Daoy (cell line): ENCODE measurements at regions not wholly inside any gene's neighbourhood (a gene's known extent, or its start where the extent isn't known, plus 50 kb on each side); places are given as distances from the start of the nearest gene placed in this dataset.

Source experiments
- DNase-seq: peaks from one replicate; pipeline ENCODE4 v3.0.0-alpha.2; 2015; ENCODE audit warnings: low read depth

- no peak for DNase-seq
These were observed 331.3 kb upstream of the SNX7 start for GRCh38 chr1:98330224-98330623.

- no peak for DNase-seq
These were observed 332.7 kb upstream of the SNX7 start for GRCh38 chr1:98328855-98329254.

GRCh38 chr1:98327220-98327861 lies 334.2 kb upstream of the SNX7 start:
- DNase-seq, result peak; percentile 90

GRCh38 chr1:98325646-98326440 lies 335.7 kb upstream of the SNX7 start:
- peak; percentile 97 for DNase-seq

GRCh38 chr1:98323906-98324358 lies 337.6 kb upstream of the SNX7 start:
- peak; percentile 97 for DNase-seq

- DNase-seq, result peak; percentile 87
These were observed 338.1 kb upstream of the SNX7 start for GRCh38 chr1:98323388-98323787.

GRCh38 chr1:98322966-98323365 lies 338.6 kb upstream of the SNX7 start:
- peak; percentile 17 for DNase-seq

- DNase-seq, result no peak
These were observed 339.4 kb upstream of the SNX7 start for GRCh38 chr1:98322086-98322485.

- DNase-seq, result no peak
These were observed 340.3 kb upstream of the SNX7 start for GRCh38 chr1:98321191-98321590.

GRCh38 chr1:98316286-98316905 lies 345.1 kb upstream of the SNX7 start:
- peak; percentile 41 for DNase-seq

GRCh38 chr1:98315309-98315708 lies 346.2 kb upstream of the SNX7 start:
- no peak for DNase-seq

GRCh38 chr1:98314601-98315000 lies 346.9 kb upstream of the SNX7 start:
- no peak for DNase-seq

GRCh38 chr1:98306517-98307089 lies 354.9 kb upstream of the SNX7 start:
- no peak for DNase-seq

GRCh38 chr1:98305362-98305761 lies 356.2 kb upstream of the SNX7 start:
- no peak for DNase-seq

GRCh38 chr1:98304888-98305287 lies 356.6 kb upstream of the SNX7 start:
- no peak for DNase-seq

GRCh38 chr1:98299861-98300260 lies 361.7 kb upstream of the SNX7 start:
- no peak for DNase-seq

GRCh38 chr1:98299313-98299712 lies 362.2 kb upstream of the SNX7 start:
- DNase-seq, result no peak

GRCh38 chr1:98298319-98298718 lies 363.2 kb upstream of the SNX7 start:
- no peak for DNase-seq

GRCh38 chr1:98296681-98297080 lies 364.8 kb upstream of the SNX7 start:
- no peak for DNase-seq

GRCh38 chr1:98294127-98294526 lies 367.4 kb upstream of the SNX7 start:
- no peak for DNase-seq

GRCh38 chr1:98292994-98293393 lies 368.5 kb upstream of the SNX7 start:
- no peak for DNase-seq

GRCh38 chr1:98289311-98289710 lies 368.5 kb upstream of the DPYD start:
- no peak for DNase-seq

- DNase-seq, result no peak
These were observed 367.7 kb upstream of the DPYD start for GRCh38 chr1:98288494-98288893.
